HL-60 (cell line): ENCODE measurements at regions not wholly inside any gene's neighbourhood (a gene's known extent, or its start where the extent isn't known, plus 50 kb on each side); places are given as distances from the start of the nearest gene placed in this dataset.

ENCODE experiments used
- DNase-seq, 2 experiments: peaks; one replicate each; pipeline ENCODE4 v3.0.0-alpha.2; 2010 to 2020; ENCODE audit warnings: low read depth in 1 of 2, low spot score in 1 of 2
- H3K27ac ChIP-seq: fragments of 250-450 bp; sonication (Bioruptor Pico); replicated peaks from 2 replicates; pipeline ENCODE4 v1.5.1; 2020; ENCODE audit warnings: mild to moderate bottlenecking, moderate library complexity
- H3K27me3 ChIP-seq: fragments of 250-450 bp; sonication (Bioruptor Pico); 2 replicates; pipeline ENCODE4 v1.5.1; 2021; ENCODE audit warnings: mild to moderate bottlenecking, moderate library complexity; ENCODE audit not compliant: insufficient read depth, poor library complexity, severe bottlenecking
- H3K4me3 ChIP-seq: replicated peaks from 2 replicates; pipeline ENCODE4 v1.5.1; 2011; ENCODE audit warnings: mild to moderate bottlenecking, control low read depth, low read length; ENCODE audit not compliant: insufficient read depth
- GABPA ChIP-seq: IDR thresholded peaks from 2 replicates; pipeline ENCODE4 v1.6.1; 2012; ENCODE audit warnings: low read depth
- POLR2AphosphoS5 ChIP-seq: IDR thresholded peaks from 2 replicates; pipeline ENCODE4 v1.6.1; 2012; ENCODE audit warnings: low read depth
- SPI1 ChIP-seq: IDR thresholded peaks from 2 replicates; pipeline ENCODE4 v1.6.1; 2012; ENCODE audit warnings: low read depth, mild to moderate bottlenecking, borderline replicate concordance
- TF ChIP-seq, protein P1 (sequence below): IDR thresholded peaks from 2 replicates; pipeline ENCODE4 v1.6.1; 2012; ENCODE audit warnings: low read depth; ENCODE audit not compliant: insufficient replicate concordance
- TF ChIP-seq, protein P2 (sequence below): IDR thresholded peaks from one replicate; pipeline ENCODE4 v1.5.1; 2011; ENCODE audit warnings: low read length, control low read depth, inconsistent platforms; ENCODE audit not compliant: insufficient read depth

DNA sequence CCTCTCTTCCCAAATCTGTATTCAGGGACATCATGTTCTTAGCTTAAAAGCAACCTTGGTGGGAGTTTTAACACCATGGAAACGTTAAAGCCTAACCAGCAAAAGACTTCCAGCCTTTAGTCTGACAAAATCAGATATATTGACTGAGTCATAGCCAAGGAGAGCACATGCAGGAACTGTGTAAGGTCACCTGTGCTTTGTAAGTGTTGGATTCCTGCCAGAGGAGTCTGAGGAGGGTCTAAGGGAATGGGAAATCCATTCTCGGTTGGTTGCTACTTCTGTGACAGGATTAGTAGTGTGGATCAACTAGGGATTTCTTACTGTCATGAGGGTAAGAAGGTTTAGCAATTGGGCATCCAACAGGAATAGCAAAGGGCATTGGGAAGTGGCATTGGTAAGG is 142.0 kb upstream of the CHD1 start:
- TF ChIP-seq GABPA = no peak
- no peak for TF ChIP-seq SPI1
- TF ChIP-seq, protein P1, sequence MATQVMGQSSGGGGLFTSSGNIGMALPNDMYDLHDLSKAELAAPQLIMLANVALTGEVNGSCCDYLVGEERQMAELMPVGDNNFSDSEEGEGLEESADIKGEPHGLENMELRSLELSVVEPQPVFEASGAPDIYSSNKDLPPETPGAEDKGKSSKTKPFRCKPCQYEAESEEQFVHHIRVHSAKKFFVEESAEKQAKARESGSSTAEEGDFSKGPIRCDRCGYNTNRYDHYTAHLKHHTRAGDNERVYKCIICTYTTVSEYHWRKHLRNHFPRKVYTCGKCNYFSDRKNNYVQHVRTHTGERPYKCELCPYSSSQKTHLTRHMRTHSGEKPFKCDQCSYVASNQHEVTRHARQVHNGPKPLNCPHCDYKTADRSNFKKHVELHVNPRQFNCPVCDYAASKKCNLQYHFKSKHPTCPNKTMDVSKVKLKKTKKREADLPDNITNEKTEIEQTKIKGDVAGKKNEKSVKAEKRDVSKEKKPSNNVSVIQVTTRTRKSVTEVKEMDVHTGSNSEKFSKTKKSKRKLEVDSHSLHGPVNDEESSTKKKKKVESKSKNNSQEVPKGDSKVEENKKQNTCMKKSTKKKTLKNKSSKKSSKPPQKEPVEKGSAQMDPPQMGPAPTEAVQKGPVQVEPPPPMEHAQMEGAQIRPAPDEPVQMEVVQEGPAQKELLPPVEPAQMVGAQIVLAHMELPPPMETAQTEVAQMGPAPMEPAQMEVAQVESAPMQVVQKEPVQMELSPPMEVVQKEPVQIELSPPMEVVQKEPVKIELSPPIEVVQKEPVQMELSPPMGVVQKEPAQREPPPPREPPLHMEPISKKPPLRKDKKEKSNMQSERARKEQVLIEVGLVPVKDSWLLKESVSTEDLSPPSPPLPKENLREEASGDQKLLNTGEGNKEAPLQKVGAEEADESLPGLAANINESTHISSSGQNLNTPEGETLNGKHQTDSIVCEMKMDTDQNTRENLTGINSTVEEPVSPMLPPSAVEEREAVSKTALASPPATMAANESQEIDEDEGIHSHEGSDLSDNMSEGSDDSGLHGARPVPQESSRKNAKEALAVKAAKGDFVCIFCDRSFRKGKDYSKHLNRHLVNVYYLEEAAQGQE = no peak
- TF ChIP-seq, protein P2, sequence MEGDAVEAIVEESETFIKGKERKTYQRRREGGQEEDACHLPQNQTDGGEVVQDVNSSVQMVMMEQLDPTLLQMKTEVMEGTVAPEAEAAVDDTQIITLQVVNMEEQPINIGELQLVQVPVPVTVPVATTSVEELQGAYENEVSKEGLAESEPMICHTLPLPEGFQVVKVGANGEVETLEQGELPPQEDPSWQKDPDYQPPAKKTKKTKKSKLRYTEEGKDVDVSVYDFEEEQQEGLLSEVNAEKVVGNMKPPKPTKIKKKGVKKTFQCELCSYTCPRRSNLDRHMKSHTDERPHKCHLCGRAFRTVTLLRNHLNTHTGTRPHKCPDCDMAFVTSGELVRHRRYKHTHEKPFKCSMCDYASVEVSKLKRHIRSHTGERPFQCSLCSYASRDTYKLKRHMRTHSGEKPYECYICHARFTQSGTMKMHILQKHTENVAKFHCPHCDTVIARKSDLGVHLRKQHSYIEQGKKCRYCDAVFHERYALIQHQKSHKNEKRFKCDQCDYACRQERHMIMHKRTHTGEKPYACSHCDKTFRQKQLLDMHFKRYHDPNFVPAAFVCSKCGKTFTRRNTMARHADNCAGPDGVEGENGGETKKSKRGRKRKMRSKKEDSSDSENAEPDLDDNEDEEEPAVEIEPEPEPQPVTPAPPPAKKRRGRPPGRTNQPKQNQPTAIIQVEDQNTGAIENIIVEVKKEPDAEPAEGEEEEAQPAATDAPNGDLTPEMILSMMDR = no peak
- TF ChIP-seq POLR2AphosphoS5 = no peak
- Histone ChIP-seq H3K27ac (no peak overlapping the region), H3K4me3 (no peak overlapping the region), H3K27me3 (no peaks in the 10 kb centered on the region)
- no peak for DNase-seq

DNA sequence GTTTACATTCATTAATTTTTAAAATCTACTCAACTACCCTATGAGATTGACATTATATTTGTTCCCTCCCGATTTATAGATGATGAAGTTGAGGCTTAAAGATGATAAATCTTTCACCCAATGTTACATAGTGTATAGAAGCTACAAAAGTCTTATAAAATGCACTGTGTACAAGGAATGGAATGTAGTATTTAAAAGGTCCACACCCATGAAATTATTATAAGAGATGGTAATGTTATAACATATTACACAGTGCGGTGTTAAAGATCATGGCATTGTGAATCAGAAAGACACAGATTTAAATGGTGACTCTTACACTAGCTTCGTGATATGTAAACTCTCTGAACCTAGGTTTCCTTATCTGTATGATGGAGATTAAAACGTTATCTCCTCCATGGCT is 141.6 kb upstream of the CHD1 start:
- Histone ChIP-seq H3K27me3 (no peaks in the 10 kb centered on the region), H3K27ac (no peak overlapping the region), H3K4me3 (no peak overlapping the region)
- TF ChIP-seq SPI1 = no peak
- no peak for TF ChIP-seq GABPA
- TF ChIP-seq, protein P1 = no peak
- no peak for TF ChIP-seq POLR2AphosphoS5
- TF ChIP-seq, protein P2 = no peak
- no peak for DNase-seq

DNA sequence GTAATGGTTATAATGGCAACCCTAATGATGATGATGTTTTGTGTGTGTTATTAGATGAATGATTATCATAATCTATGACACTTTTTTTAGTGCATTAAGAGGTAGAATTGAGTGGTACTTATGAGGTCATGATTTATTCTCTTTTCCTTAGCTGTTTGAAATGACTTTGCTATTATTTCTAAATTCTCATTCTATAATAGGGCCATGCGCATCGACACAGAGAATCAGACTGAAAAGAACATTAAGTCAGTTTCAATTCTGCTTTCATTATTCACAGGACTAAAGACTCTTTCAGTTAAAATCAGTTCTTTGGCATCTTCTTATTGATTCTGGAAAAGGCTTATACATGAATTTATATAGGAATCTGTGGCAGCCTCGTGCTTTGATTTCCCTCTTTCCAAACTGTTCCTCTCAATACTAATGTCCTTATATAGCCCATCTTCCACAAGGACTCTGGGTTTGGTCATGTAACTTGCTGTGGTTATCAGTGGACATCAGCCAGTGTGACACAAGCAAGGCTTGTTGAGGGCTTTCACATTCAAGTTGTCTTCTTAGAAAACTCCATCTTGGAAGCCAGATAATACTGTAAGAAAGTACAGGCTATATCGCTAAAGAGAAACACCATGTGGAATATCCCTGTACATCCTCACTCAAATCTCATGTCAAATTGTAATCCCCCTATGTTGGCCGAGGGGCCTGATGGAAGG is 140.3 kb upstream of the CHD1 start:
- DNase-seq = no peak
- TF ChIP-seq, protein P1 = no peak
- TF ChIP-seq, protein P2 = no peak
- no peak for TF ChIP-seq SPI1
- no peak for TF ChIP-seq GABPA
- no peak for TF ChIP-seq POLR2AphosphoS5
- Histone ChIP-seq H3K27me3 (no peaks in the 10 kb centered on the region), H3K27ac (no peak overlapping the region), H3K4me3 (no peak overlapping the region)
